IMR-90 (cell line): ENCODE measurements at regions not wholly inside any gene's neighbourhood (a gene's known extent, or its start where the extent isn't known, plus 50 kb on each side); places are given as distances from the start of the nearest gene placed in this dataset.

Experiments used
- ATAC-seq: fragments of 200-7000 bp; cut with Tn5 transposase; 2 replicates; pipeline ENCODE4 v1.9.1; 2020; ENCODE audit warnings: low read depth, mild to moderate bottlenecking, moderate library complexity
- BruUV-seq: library from RNA; stranded (reverse); fragments of 400-500 nt; replicated peaks from 2 replicates; lab custom pipeline; 2021; lab: Mats Ljungman, UMichigan
- CTCF ChIA-PET: fragments of 300-600 bp; formaldehyde crosslinking; extraction: SDS; loops from one replicate; lab custom pipeline; 2021; ENCODE audit warnings: antibody characterized with exemption; lab: Yijun Ruan, JAX
- POLR2A ChIA-PET: fragments of 300-600 bp; sonication (Branson Sonifier 250); formaldehyde crosslinking; loops from one replicate; lab custom pipeline; 2022; ENCODE audit warnings: antibody characterized with exemption; ENCODE audit not compliant: unreplicated experiment; lab: Charles Lee
- DNase-seq: peaks from one replicate; pipeline ENCODE4 v3.0.0; 2013
- H2AFZ ChIP-seq: replicated peaks from 2 replicates; pipeline ENCODE3; 2013; ENCODE audit warnings: low read length, mild to moderate bottlenecking; ENCODE audit not compliant: poor library complexity
- H2AK5ac ChIP-seq: 2 replicates; pipeline ENCODE4 v1.6.1; 2013; ENCODE audit warnings: low read depth, low read length, inconsistent platforms
- H2AK9ac ChIP-seq: replicated peaks from 2 replicates; pipeline ENCODE3; 2013; ENCODE audit warnings: mild to moderate bottlenecking, low read depth, low read length, moderate library complexity; ENCODE audit not compliant: poor library complexity
- H2BK120ac ChIP-seq: 2 replicates; pipeline ENCODE4 v1.6.1; 2013; ENCODE audit warnings: low read depth, low read length, inconsistent platforms
- H2BK15ac ChIP-seq: 3 replicates; pipeline ENCODE4 v1.6.1; 2013; ENCODE audit warnings: low read depth, low read length, inconsistent platforms
- H2BK20ac ChIP-seq: 2 replicates; pipeline ENCODE4 v1.6.1; 2013; ENCODE audit warnings: low read depth, mild to moderate bottlenecking, inconsistent platforms, low read length, moderate library complexity
- H2BK5ac ChIP-seq: 2 replicates; pipeline ENCODE4 v1.6.1; 2013; ENCODE audit warnings: mild to moderate bottlenecking, low read depth, low read length, inconsistent platforms; ENCODE audit not compliant: poor library complexity, severe bottlenecking
- H3K14ac ChIP-seq: replicated peaks from 2 replicates; pipeline ENCODE4 v1.6.1; 2013; ENCODE audit warnings: low read depth, low read length, inconsistent platforms
- H3K18ac ChIP-seq: 2 replicates; pipeline ENCODE4 v1.6.1; 2013; ENCODE audit warnings: low read depth, low read length, control low read depth
- H3K23ac ChIP-seq: 2 replicates; pipeline ENCODE4 v1.6.1; 2013; ENCODE audit warnings: low read depth, low read length, inconsistent platforms
- H3K27ac ChIP-seq: 2 replicates; pipeline ENCODE4 v1.5.1; 2013; ENCODE audit warnings: mild to moderate bottlenecking, control low read depth, low read length; ENCODE audit not compliant: insufficient read depth
- H3K27me3 ChIP-seq: 2 replicates; pipeline ENCODE4 v1.6.1; 2013; ENCODE audit warnings: low read length; ENCODE audit not compliant: control insufficient read depth, insufficient read depth
- H3K36me3 ChIP-seq: 2 replicates; pipeline ENCODE4 v1.6.1; 2013; ENCODE audit warnings: low read length, mixed read lengths; ENCODE audit not compliant: control insufficient read depth, insufficient read depth
- H3K4ac ChIP-seq: 2 replicates; pipeline ENCODE4 v1.6.1; 2013; ENCODE audit warnings: low read depth, low read length, inconsistent platforms
- H3K4me1 ChIP-seq: 2 replicates; pipeline ENCODE4 v1.6.1; 2013; ENCODE audit warnings: low read length, mixed read lengths; ENCODE audit not compliant: control insufficient read depth, insufficient read depth
- H3K4me2 ChIP-seq: 2 replicates; pipeline ENCODE4 v1.6.1; 2013; ENCODE audit warnings: low read depth, mild to moderate bottlenecking, control low read depth, low read length, moderate library complexity
- H3K4me3 ChIP-seq: 2 replicates; pipeline ENCODE4 v1.5.1; 2013; ENCODE audit warnings: low read depth, mild to moderate bottlenecking, control low read depth, low read length, moderate library complexity; ENCODE audit not compliant: insufficient read depth
- H3K56ac ChIP-seq: 2 replicates; pipeline ENCODE4 v1.6.1; 2013; ENCODE audit warnings: low read length, inconsistent platforms; ENCODE audit not compliant: insufficient read depth; ENCODE audit errors: extremely low read depth
- H3K79me1 ChIP-seq, 2 experiments: 2 replicates each; pipeline ENCODE4 v1.6.1; 2013; ENCODE audit warnings: low read length in 2 of 2, inconsistent platforms in 1 of 2, low read depth in 1 of 2
- H3K9ac ChIP-seq: 2 replicates; pipeline ENCODE4 v1.6.1; 2013; ENCODE audit warnings: low read depth, low read length, control low read depth
- H3K9me1 ChIP-seq: 2 replicates; pipeline ENCODE4 v1.6.1; 2013; ENCODE audit warnings: low read length, inconsistent platforms; ENCODE audit not compliant: insufficient read depth
- H3K9me3 ChIP-seq: 2 replicates; pipeline ENCODE4 v1.6.1; 2013; ENCODE audit warnings: low read length; ENCODE audit not compliant: control insufficient read depth, insufficient read depth
- H4K20me1 ChIP-seq: 2 replicates; pipeline ENCODE4 v1.6.1; 2013; ENCODE audit warnings: low read length, inconsistent platforms; ENCODE audit not compliant: insufficient read depth
- H4K5ac ChIP-seq: 2 replicates; pipeline ENCODE4 v1.6.1; 2013; ENCODE audit warnings: mild to moderate bottlenecking, low read depth, low read length, control low read depth
- H4K8ac ChIP-seq, 2 experiments: 2 replicates each; pipeline ENCODE4 v1.6.1; 2013; ENCODE audit warnings: low read depth in 2 of 2, low read length in 2 of 2, control low read depth in 1 of 2, inconsistent platforms in 1 of 2
- H4K91ac ChIP-seq: 2 replicates; pipeline ENCODE4 v1.6.1; 2013; ENCODE audit warnings: low read depth, low read length, inconsistent platforms; ENCODE audit not compliant: insufficient read depth
- BHLHE40 ChIP-seq: fragments of 150-350 bp; IDR thresholded peaks from 2 replicates; pipeline ENCODE4 v1.6.1; 2016; ENCODE audit warnings: mild to moderate bottlenecking, low read depth, low read length
- CEBPB ChIP-seq: IDR thresholded peaks from 2 replicates; pipeline ENCODE4 v1.6.1; 2012; ENCODE audit warnings: low read depth, low read length, improper control_type of control experiment
- CHD1 ChIP-seq: IDR thresholded peaks from 2 replicates; pipeline ENCODE4 v1.6.1; 2012; ENCODE audit warnings: low read depth, low read length, improper control_type of control experiment
- CTCF ChIP-seq: conservative IDR thresholded peaks from 2 replicates; pipeline ENCODE4 v1.5.1; 2012; ENCODE audit warnings: mild to moderate bottlenecking, low read depth, low read length, improper control_type of control experiment
- ELK1 ChIP-seq: fragments of 150-350 bp; IDR thresholded peaks from 2 replicates; pipeline ENCODE4 v1.6.1; 2016; ENCODE audit warnings: low read depth, mild to moderate bottlenecking, low read length, moderate library complexity, borderline replicate concordance
- FOS ChIP-seq: fragments of 150-350 bp; IDR thresholded peaks from 2 replicates; pipeline ENCODE4 v1.6.1; 2016; ENCODE audit warnings: low read depth, low read length
- MAFK ChIP-seq: IDR thresholded peaks from 2 replicates; pipeline ENCODE4 v1.6.1; 2012; ENCODE audit warnings: low read depth, low read length, improper control_type of control experiment
- MAZ ChIP-seq: IDR thresholded peaks from 2 replicates; pipeline ENCODE4 v1.6.1; 2012; ENCODE audit warnings: low read depth, mild to moderate bottlenecking, low read length, improper control_type of control experiment, moderate library complexity, borderline replicate concordance
- MXI1 ChIP-seq: IDR thresholded peaks from 2 replicates; pipeline ENCODE4 v1.6.1; 2012; ENCODE audit warnings: low read depth, mild to moderate bottlenecking, low read length, moderate library complexity, borderline replicate concordance
- NFE2L2 ChIP-seq: fragments of 150-350 bp; IDR thresholded peaks from 2 replicates; pipeline ENCODE4 v1.6.1; 2016; ENCODE audit warnings: low read depth, mild to moderate bottlenecking, low read length
- POLR2A ChIP-seq: IDR thresholded peaks from 2 replicates; pipeline ENCODE4 v1.6.1; 2012; ENCODE audit warnings: mild to moderate bottlenecking, low read depth, low read length
- RAD21 ChIP-seq: IDR thresholded peaks from 2 replicates; pipeline ENCODE4 v1.6.1; 2012; ENCODE audit warnings: low read length, improper control_type of control experiment
- RCOR1 ChIP-seq: IDR thresholded peaks from 2 replicates; pipeline ENCODE4 v1.6.1; 2012; ENCODE audit warnings: mild to moderate bottlenecking, low read length, improper control_type of control experiment; ENCODE audit not compliant: insufficient replicate concordance
- SMC3 ChIP-seq: fragments of 150-350 bp; IDR thresholded peaks from 2 replicates; pipeline ENCODE4 v1.6.1; 2016; ENCODE audit warnings: low read depth, mild to moderate bottlenecking, antibody characterized with exemption, low read length, moderate library complexity
- USF2 ChIP-seq: fragments of 150-350 bp; IDR thresholded peaks from 2 replicates; pipeline ENCODE4 v1.6.1; 2017; ENCODE audit warnings: mild to moderate bottlenecking, antibody characterized with exemption, low read length, low read depth
- WGBS, 2 experiments: methylation state at CpG; one replicate each; pipeline versions ENCODE4 v1.1.5 to v1.1.7; 2013; ENCODE audit warnings: missing lambda C conversion rate in 2 of 2; ENCODE audit not compliant: insufficient read length in 1 of 2; ENCODE audit errors: extremely low coverage in 2 of 2; 5-methylcytosine and 5-hydroxymethylcytosine counted together
- dilution Hi-C: fragments of 300-500 bp; cut with HindIII; formaldehyde crosslinking; loops from one replicate; pipeline ENCODE4 v1.14.3; 2018; ENCODE audit warnings: low sequenced_read_pairs; ENCODE audit not compliant: unreplicated experiment
- in situ Hi-C: fragments of 300-500 bp; cut with MboI; formaldehyde crosslinking; loops from 3 replicates; pipeline ENCODE4 v1.14.3; 2019; ENCODE audit warnings: low sequenced_read_pairs, inconsistent platforms, mixed read lengths
- intact Hi-C: fragments of 100-400 bp; cut with micrococcal nuclease; formaldehyde crosslinking; loops from 2 replicates; pipeline ENCODE4 v1.10.0; 2022

- ChIA-PET POLR2A (no interaction called here), CTCF (no interaction called here)
- BruUV-seq, result no TSS peak
- Histone ChIP-seq H4K20me1 (no peaks in the 10 kb centered on the region), H4K5ac (no peak overlapping the region), H3K79me1 (no peaks in the 10 kb centered on the region), H3K36me3 (no peaks in the 10 kb centered on the region), H2BK20ac (no peak overlapping the region), H3K4me2 (no peak overlapping the region), H2AK5ac (no peak overlapping the region), H3K9me3 (peaks cover 3% of the 10 kb centered on the region; the same call in 1 of the 2 replicates), H3K56ac (no peak overlapping the region), H3K9me1 (no peaks in the 10 kb centered on the region), H3K4me3 (no peak overlapping the region), H4K8ac (no peak overlapping the region), H3K18ac (no peak overlapping the region), H3K4ac (no peak overlapping the region), H2BK5ac (no peak overlapping the region), H3K27me3 (no peaks in the 10 kb centered on the region), H3K4me1 (no peaks in the 10 kb centered on the region), H3K9ac (no peak overlapping the region), H3K23ac (no peak overlapping the region), H3K14ac (no peak overlapping the region), H2AK9ac (no peak overlapping the region), H4K91ac (no peak overlapping the region), H2BK120ac (no peak overlapping the region), H3K27ac (no peak overlapping the region), H2BK15ac (no peak overlapping the region), H2AFZ (no peak overlapping the region)
- ATAC-seq (no peak), DNase-seq (no peak)
- TF ChIP-seq SMC3 (no peak), USF2 (no peak), FOS (no peak), POLR2A (no peak), RAD21 (no peak), RCOR1 (no peak), MAZ (no peak), CEBPB (no peak), CHD1 (no peak), CTCF (no peak), NFE2L2 (no peak), BHLHE40 (no peak), MAFK (no peak), ELK1 (no peak), MXI1 (no peak)
- intact Hi-C loops (no loop called here), dilution Hi-C loops (no loop called here), in situ Hi-C loops (no loop called here)
- no CpG with 5 or more reads among the region's 3 CpGs for WGBS, 2 experiments
Measured at GRCh38 chrX:3407121-3407520, 60.7 kb upstream of the MXRA5 start.
